GM13976 (cell line): ENCODE measurements at regions not wholly inside any gene's neighbourhood (a gene's known extent, or its start where the extent isn't known, plus 50 kb on each side); places are given as distances from the start of the nearest gene placed in this dataset.
A peak's percentile ranks its signal among the peaks of the same experiment; 100 is the strongest.
"Not testable (repeated sequence)": the region's sequence is repeated elsewhere in the genome, so short reads cannot be mapped to it uniquely, and the experiment has no call there.

ENCODE experiments used
- DNase-seq: peaks from one replicate; pipeline ENCODE4 v3.0.0; 2012; ENCODE audit warnings: low spot score
- CTCF ChIP-seq: IDR thresholded peaks from 2 replicates; pipeline ENCODE4 v1.5.1; 2012; ENCODE audit warnings: borderline replicate concordance, mild to moderate bottlenecking; ENCODE audit not compliant: insufficient read depth; ENCODE audit errors: extremely low read depth, missing control alignments, control extremely low read depth
- in situ Hi-C: fragments of 300-500 bp; cut with MboI; formaldehyde crosslinking; loops from one replicate; pipeline ENCODE4 v1.12.0; 2022; ENCODE audit warnings: low sequenced_read_pairs, mixed read lengths, inconsistent platforms; ENCODE audit not compliant: unreplicated experiment

GRCh38 chr4:60463857-60464502 is 736.1 kb upstream of the ADGRL3 start:
- in situ Hi-C loops, result no loop called here
- DNase-seq, result peak; percentile 1
- TF ChIP-seq CTCF, result peak; percentile 19

- no peak for DNase-seq
- in situ Hi-C loops, result no loop called here
- no peak for TF ChIP-seq CTCF
Measured at GRCh38 chr4:60482921-60483351, 717.2 kb upstream of the ADGRL3 start.

- no peak for TF ChIP-seq CTCF
- DNase-seq, result no peak
- in situ Hi-C loops, result no loop called here
Measured at GRCh38 chr4:60485276-60485675, 714.9 kb upstream of the ADGRL3 start.

- DNase-seq, in situ Hi-C loops: not testable (repeated sequence)
Measured at GRCh38 chr4:60487118-60487761, 712.9 kb upstream of the ADGRL3 start.

- in situ Hi-C loops, result no loop called here
- no peak for DNase-seq
- TF ChIP-seq CTCF, result no peak
Measured at GRCh38 chr4:60500810-60501209, 699.3 kb upstream of the ADGRL3 start.

GRCh38 chr4:60502733-60503132 is 697.4 kb upstream of the ADGRL3 start:
- TF ChIP-seq CTCF, result no peak
- no peak for DNase-seq
- in situ Hi-C loops, result no loop called here

- no peak for DNase-seq
- in situ Hi-C loops, result no loop called here
Measured at GRCh38 chr4:60506061-60506460, 694.1 kb upstream of the ADGRL3 start.

More at GRCh38 chr4:60506061-60506460, 694.1 kb upstream of the ADGRL3 start:
- TF ChIP-seq CTCF, result no peak
